Stimulated activated naive B cell treated with anti-CD40 and anti-IgM and Interleukin-4, amounts not matched to agents 10 μg/mL and 1 μg/mL and 100 μg/mL, for 72 hours (primary cell): ENCODE measurements at regions not wholly inside any gene's neighbourhood (a gene's known extent, or its start where the extent isn't known, plus 50 kb on each side); places are given as distances from the start of the nearest gene placed in this dataset.

Experiments used
- ATAC-seq, 2 donors: fragments of 150-1000 bp; cut with Tn5 transposase; replicated peaks; 2 replicates each; pipeline ENCODE4 v1.10.0; 2021; ENCODE audit warnings: moderate library complexity in 1 of 2
- DNase-seq: peaks from one replicate; pipeline ENCODE4 v3.0.0; 2021
- H3K27ac Mint-ChIP-seq: one replicate; pipeline ENCODE4 v1.8.0; 2022; ENCODE audit warnings: mild to moderate bottlenecking, mixed read lengths
- H3K27me3 Mint-ChIP-seq, 2 donors: one replicate each; pipeline ENCODE4 v1.8.0; 2022; ENCODE audit warnings: mixed read lengths in 2 of 2
- H3K36me3 Mint-ChIP-seq, 2 donors: one replicate each; pipeline ENCODE4 v1.8.0; 2022; ENCODE audit warnings: mixed read lengths in 2 of 2, mild to moderate bottlenecking in 1 of 2
- H3K4me1 Mint-ChIP-seq, 2 donors: one replicate each; pipeline ENCODE4 v1.8.0; 2022; ENCODE audit warnings: mixed read lengths in 2 of 2, mild to moderate bottlenecking in 1 of 2
- H3K4me3 Mint-ChIP-seq, 2 donors: one replicate each; pipeline ENCODE4 v1.8.0; 2022; ENCODE audit warnings: mild to moderate bottlenecking in 2 of 2, mixed read lengths in 2 of 2, moderate library complexity in 1 of 2
- H3K9me3 Mint-ChIP-seq, 2 donors: one replicate each; pipeline ENCODE4 v1.8.0; 2022; ENCODE audit warnings: mixed read lengths in 2 of 2, mild to moderate bottlenecking in 1 of 2

- Mint-ChIP-seq H3K9me3 (peaks cover 3 to 4% of the 10 kb centered on the region in 2 donors), H3K4me3 (no peak overlapping the region), H3K4me1 (no peaks in the 10 kb centered on the region), H3K27me3 (peaks cover 12% of the 10 kb centered on the region in 2 donors), H3K27ac (no peak overlapping the region), H3K36me3 (no peaks in the 10 kb centered on the region)
- ATAC-seq = no peak
- DNase-seq = no peak
These were observed 307.3 kb upstream of the CHD6 start for GRCh38 chr20:41925476-41925875.

- Mint-ChIP-seq H3K9me3 (no peaks in the 10 kb centered on the region), H3K27me3 (peaks cover 12% of the 10 kb centered on the region in 2 donors), H3K4me1 (no peaks in the 10 kb centered on the region), H3K27ac (no peak overlapping the region), H3K4me3 (no peak overlapping the region), H3K36me3 (no peaks in the 10 kb centered on the region)
- DNase-seq (no peak), ATAC-seq (no peak)
These were observed 305.4 kb upstream of the CHD6 start for GRCh38 chr20:41923624-41924023.

DNA sequence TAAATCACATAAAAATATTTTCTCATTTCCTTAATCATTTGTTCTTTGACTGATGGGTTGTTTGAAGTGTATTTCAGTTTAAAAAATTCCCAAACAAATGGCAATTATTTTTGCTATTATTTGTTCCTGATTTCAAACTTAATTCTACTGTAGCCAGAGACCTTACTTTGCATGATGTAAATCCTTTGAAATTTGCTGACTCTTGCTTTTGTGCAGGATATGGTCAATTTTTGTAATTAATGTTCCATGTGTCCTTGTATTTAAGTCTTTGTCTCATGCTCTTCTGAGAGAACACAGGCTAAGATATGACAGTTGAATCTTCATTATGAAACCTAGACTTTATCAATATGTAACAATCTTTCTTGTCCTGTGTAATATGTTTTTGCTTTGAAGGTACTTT is 295.0 kb upstream of the CHD6 start:
- DNase-seq = no peak
- peaks cover 0 to 18% of the 10 kb centered on the region in 2 donors for H3K27me3 Mint-ChIP-seq
- H3K36me3 Mint-ChIP-seq = no peaks in the 10 kb centered on the region
- no peak overlapping the region for H3K27ac Mint-ChIP-seq
- H3K4me3 Mint-ChIP-seq = no peak overlapping the region
- H3K4me1 Mint-ChIP-seq = no peaks in the 10 kb centered on the region
- no peak for ATAC-seq
- peaks cover 0 to 5% of the 10 kb centered on the region in 2 donors for H3K9me3 Mint-ChIP-seq

DNA sequence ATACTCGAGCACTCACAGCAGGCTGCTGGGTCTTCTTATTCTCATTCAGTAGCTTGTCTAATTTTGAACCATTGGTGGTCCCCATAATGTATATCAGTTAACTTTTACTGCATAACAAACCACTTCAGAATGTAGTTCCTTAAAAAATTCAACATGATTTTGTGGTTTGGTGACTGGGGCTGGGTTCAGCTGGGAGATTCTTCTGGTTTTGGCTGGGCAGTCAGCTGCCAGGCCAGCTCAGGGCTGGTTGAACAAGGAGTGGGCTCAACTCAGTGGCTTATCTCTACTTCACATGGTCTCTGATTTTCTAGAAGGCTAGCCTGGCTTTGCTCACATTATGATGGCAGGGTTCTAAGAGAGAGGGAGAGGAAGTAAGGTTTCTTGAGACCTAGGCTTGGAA is 292.4 kb upstream of the CHD6 start:
- DNase-seq (no peak), ATAC-seq (no peak)
- Mint-ChIP-seq H3K27me3 (peaks cover 0 to 3% of the 10 kb centered on the region in 2 donors), H3K36me3 (no peaks in the 10 kb centered on the region), H3K9me3 (peaks cover 0 to 4% of the 10 kb centered on the region in 2 donors), H3K4me3 (no peak overlapping the region), H3K27ac (no peak overlapping the region), H3K4me1 (no peaks in the 10 kb centered on the region)

DNA sequence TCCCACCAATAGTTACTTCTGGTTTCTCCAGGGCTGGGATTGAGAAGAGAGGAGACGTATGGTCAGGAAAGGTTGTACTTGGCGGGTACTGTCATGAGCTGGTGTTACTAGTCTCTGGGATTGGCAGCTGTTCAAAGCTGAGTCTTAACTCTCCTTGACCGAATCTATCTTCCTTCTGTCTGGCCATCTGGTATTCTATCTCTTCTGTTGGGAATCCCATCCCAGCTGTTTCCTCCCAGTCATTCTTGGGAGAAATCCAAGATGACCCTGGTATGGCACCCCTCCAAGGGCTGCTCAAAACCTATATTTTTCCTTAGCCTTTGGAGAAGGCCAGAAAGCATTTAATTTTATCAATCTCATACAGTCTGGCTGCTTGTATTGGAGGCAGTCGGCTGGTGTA is 287.0 kb upstream of the CHD6 start:
- DNase-seq = no peak
- no peak for ATAC-seq
- Mint-ChIP-seq H3K4me1 (no peaks in the 10 kb centered on the region), H3K4me3 (no peak overlapping the region), H3K27me3 (no peaks in the 10 kb centered on the region), H3K36me3 (no peaks in the 10 kb centered on the region), H3K9me3 (no peaks in the 10 kb centered on the region), H3K27ac (no peak overlapping the region)

DNA sequence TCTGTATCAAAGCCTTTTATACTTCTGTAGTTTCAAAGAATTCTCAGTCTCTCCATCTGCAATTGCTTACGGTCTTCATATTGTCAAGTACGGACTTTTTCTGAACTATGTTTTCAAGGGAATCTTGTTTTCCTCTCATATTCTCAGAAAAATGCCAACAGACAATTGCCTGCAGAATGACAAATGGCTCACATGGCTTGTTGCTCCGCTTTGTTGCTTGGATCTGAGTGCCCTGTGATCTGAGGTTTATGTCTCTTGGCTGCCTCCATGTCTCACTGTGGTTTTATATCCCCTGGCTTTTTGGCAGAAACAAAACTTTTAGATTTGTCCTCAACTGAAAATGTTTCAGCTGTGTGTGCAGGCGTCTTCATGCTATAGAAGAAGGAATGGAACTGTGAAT is 285.4 kb upstream of the CHD6 start:
- H3K4me3 Mint-ChIP-seq = no peak overlapping the region
- DNase-seq (no peak), ATAC-seq (no peak)
- H3K27me3 Mint-ChIP-seq = no peaks in the 10 kb centered on the region
- H3K27ac Mint-ChIP-seq = no peak overlapping the region
- H3K36me3 Mint-ChIP-seq = no peaks in the 10 kb centered on the region
- H3K4me1 Mint-ChIP-seq = no peaks in the 10 kb centered on the region
- no peaks in the 10 kb centered on the region for H3K9me3 Mint-ChIP-seq

DNA sequence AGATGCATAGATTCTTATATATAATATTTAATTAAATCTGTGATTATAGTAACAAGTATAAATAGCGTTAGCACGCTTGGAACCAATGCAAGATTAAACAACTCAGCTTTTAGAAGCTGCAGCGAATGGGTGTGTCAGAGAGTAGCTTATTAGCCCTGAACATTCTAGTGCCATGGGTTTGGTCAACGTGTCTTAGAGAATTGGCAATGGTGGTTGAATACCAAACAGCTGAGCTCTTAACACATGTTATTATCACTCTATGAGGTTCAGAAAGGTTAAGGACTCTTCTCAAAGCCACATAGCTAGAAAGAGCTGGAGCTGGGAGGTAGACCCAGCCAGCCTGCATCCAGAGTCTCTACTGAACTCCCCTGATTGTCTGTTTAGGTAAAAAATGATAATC is 284.2 kb upstream of the CHD6 start:
- H3K9me3 Mint-ChIP-seq = no peaks in the 10 kb centered on the region
- no peaks in the 10 kb centered on the region for H3K36me3 Mint-ChIP-seq
- H3K4me1 Mint-ChIP-seq = no peaks in the 10 kb centered on the region
- no peak for ATAC-seq
- DNase-seq = no peak
- H3K27me3 Mint-ChIP-seq = no peaks in the 10 kb centered on the region
- H3K4me3 Mint-ChIP-seq = no peak overlapping the region
- H3K27ac Mint-ChIP-seq = no peak overlapping the region

DNA sequence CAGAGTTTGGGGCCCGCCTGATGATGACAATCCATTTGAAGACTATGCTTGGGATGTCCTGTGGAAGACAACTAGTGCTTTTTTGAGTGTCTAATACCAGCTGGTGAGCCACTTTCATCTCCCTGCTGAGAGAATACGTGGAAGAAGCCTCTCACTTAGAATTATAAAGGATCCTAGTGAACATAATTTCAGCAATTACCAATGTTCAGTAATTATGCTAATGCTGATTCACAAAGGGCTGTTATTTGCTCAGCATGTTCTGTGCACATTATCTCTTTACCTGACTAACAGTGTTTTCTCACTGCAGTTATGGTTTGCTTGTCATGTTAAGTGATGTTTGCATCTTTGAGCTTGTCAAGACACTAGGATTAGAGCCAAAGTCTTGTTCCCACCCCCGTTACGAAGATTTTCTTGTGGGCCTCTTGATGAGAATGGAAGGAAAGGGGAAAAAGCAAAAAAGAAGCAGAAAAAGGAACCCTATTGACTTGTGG is 282.1 kb upstream of the CHD6 start:
- Mint-ChIP-seq H3K27ac (no peak overlapping the region), H3K9me3 (no peaks in the 10 kb centered on the region), H3K4me1 (no peaks in the 10 kb centered on the region), H3K4me3 (no peak overlapping the region), H3K36me3 (no peaks in the 10 kb centered on the region), H3K27me3 (no peaks in the 10 kb centered on the region)
- DNase-seq (no peak), ATAC-seq (no peak)

GRCh38 chr20:41897708-41898107 is 279.5 kb upstream of the CHD6 start:
- DNase-seq (no peak), ATAC-seq (no peak)
- peaks cover 6% of the 10 kb centered on the region in 2 donors for H3K27me3 Mint-ChIP-seq
- H3K4me3 Mint-ChIP-seq = no peak overlapping the region
- H3K4me1 Mint-ChIP-seq = no peaks in the 10 kb centered on the region
- no peak overlapping the region for H3K27ac Mint-ChIP-seq
- peaks cover 4 to 6% of the 10 kb centered on the region in 2 donors for H3K9me3 Mint-ChIP-seq
- no peaks in the 10 kb centered on the region for H3K36me3 Mint-ChIP-seq

- Mint-ChIP-seq H3K27me3 (peaks cover 6% of the 10 kb centered on the region in 2 donors), H3K27ac (no peak overlapping the region), H3K4me1 (no peaks in the 10 kb centered on the region), H3K9me3 (peaks cover 4 to 6% of the 10 kb centered on the region in 2 donors), H3K36me3 (no peaks in the 10 kb centered on the region), H3K4me3 (no peak overlapping the region)
- ATAC-seq (no peak), DNase-seq (no peak)
These were observed 277.3 kb upstream of the CHD6 start for GRCh38 chr20:41895241-41896032.

DNA sequence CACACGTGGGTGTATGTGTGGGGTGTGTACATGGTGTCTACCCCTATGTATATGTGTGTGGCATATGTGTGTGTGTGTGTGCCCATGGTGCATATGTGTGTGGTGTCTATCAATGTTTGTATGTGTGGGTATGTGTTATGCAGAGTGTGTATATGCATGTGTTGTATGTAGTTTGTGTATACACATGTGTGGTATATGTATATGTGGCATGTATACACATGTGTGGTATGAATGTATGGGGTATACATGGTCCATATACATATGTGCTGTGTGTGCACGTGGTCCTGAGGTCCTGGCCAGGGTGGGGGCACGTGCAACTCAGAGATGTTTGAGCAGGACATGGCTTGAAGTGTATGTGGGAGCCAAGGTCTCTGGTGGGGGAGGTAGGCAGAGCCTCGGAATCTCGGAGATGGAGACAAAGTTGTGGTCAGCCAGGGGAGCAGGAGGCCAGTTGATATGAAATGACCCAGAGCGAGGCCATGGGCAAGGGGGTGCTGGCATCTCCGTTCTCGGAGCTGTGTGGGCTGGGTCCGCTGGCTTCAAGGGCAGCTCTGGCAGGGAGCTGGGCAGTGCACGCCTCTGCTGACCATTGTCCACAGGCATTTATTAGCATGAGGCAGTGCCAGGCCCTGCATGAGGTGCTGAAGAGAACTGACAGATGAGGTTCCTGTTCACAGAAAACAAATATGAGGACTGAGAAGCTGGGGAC is 276.2 kb upstream of the CHD6 start:
- no peaks in the 10 kb centered on the region for H3K4me1 Mint-ChIP-seq
- no peak for DNase-seq
- no peaks in the 10 kb centered on the region for H3K36me3 Mint-ChIP-seq
- H3K9me3 Mint-ChIP-seq = peaks cover 4 to 6% of the 10 kb centered on the region in 2 donors
- no peak overlapping the region for H3K27ac Mint-ChIP-seq
- no peak for ATAC-seq
- H3K4me3 Mint-ChIP-seq = no peak overlapping the region
- peaks cover 6% of the 10 kb centered on the region in 2 donors for H3K27me3 Mint-ChIP-seq

DNA sequence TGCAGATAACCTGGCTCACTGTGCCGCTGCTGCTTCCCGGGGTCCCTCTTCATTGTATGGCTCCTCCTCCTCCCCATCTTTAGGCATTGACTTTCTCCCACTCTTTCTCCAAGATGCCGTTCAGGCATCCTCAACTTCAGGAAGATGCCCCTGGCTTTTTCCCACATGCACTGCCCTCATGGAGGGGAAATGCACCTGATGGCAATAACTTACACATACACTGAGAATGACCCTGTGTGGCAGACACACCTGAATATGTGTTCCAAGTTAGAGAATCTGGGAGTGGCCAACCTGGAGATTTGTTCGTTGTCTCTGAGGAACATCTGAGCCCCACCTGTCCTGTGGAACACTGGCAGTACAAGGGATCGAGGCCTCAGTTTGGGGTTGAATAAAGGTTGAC is 273.9 kb upstream of the CHD6 start:
- ATAC-seq (no peak), DNase-seq (no peak)
- peaks cover 6% of the 10 kb centered on the region in 2 donors for H3K27me3 Mint-ChIP-seq
- H3K4me1 Mint-ChIP-seq = no peaks in the 10 kb centered on the region
- H3K36me3 Mint-ChIP-seq = no peaks in the 10 kb centered on the region
- H3K4me3 Mint-ChIP-seq = no peak overlapping the region
- H3K27ac Mint-ChIP-seq = no peak overlapping the region
- H3K9me3 Mint-ChIP-seq = peaks cover 4 to 6% of the 10 kb centered on the region in 2 donors

DNA sequence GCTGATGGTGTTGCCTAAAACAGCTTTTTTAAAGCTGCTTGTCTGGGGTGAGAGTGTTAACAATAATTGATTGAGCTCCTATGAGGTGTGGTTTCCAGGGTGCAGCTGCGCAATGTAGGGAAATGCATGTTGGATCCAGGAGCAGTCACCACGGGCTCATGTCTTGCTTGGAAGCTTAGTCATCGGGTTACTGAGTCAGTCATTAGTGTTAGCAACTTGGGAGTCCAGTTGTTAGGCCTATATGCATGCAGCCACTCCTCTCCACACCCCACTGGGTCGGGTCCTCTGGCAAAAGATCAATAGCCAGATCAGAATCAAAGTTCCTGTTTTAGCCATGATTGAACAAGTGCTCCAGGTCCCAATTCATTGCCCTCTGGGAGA is 271.7 kb upstream of the CHD6 start:
- no peaks in the 10 kb centered on the region for H3K36me3 Mint-ChIP-seq
- H3K27me3 Mint-ChIP-seq = peaks cover 6% of the 10 kb centered on the region in 2 donors
- ATAC-seq = no peak
- H3K4me3 Mint-ChIP-seq = no peak overlapping the region
- no peak for DNase-seq
- H3K9me3 Mint-ChIP-seq = peaks cover 4 to 6% of the 10 kb centered on the region in 2 donors
- H3K4me1 Mint-ChIP-seq = no peaks in the 10 kb centered on the region
- no peak overlapping the region for H3K27ac Mint-ChIP-seq

- Mint-ChIP-seq H3K36me3 (no peaks in the 10 kb centered on the region), H3K27ac (no peak overlapping the region), H3K4me3 (no peak overlapping the region), H3K9me3 (peaks cover 2 to 3% of the 10 kb centered on the region in 2 donors), H3K4me1 (no peaks in the 10 kb centered on the region), H3K27me3 (peaks cover 4 to 5% of the 10 kb centered on the region in 2 donors)
- no peak for ATAC-seq
- no peak for DNase-seq
These were observed 271.1 kb upstream of the CHD6 start for GRCh38 chr20:41889126-41889843.
